Adrenal gland (tissue), 9 donors: ENCODE measurements at regions not wholly inside any gene's neighbourhood (a gene's known extent, or its start where the extent isn't known, plus 50 kb on each side); places are given as distances from the start of the nearest gene placed in this dataset.

ENCODE experiments used
- DNase-seq, 7 donors: peaks; one replicate each; pipeline ENCODE4 v3.0.0-alpha.2; 2019 to 2020
- H3K27ac ChIP-seq, 5 donors: fragments of 200-600 bp; sonication (generic) in 4 of 5; 1 replicate in 3 of 5; 2 replicates in 2 of 5; pipeline versions ENCODE4 v1.5.1 to v1.8.0; 2016 to 2020; ENCODE audit warnings: mild to moderate bottlenecking in 1 of 5
- H3K27me3 ChIP-seq: fragments of 200-600 bp; 2 replicates; pipeline ENCODE4 v1.8.0; 2021
- H3K36me3 ChIP-seq, 2 donors: fragments of 200-600 bp; replicated peaks in 1 of 2; 1 replicate in 1 of 2; 2 replicates in 1 of 2; pipeline versions ENCODE4 v1.5.1 to v1.8.0; 2018 to 2022
- H3K4me1 ChIP-seq, 2 donors: fragments of 200-600 bp; replicated peaks in 1 of 2; 1 replicate in 1 of 2; 2 replicates in 1 of 2; pipeline versions ENCODE4 v1.5.1 to v1.8.0; 2018 to 2021
- H3K4me3 ChIP-seq, 4 donors: fragments of 200-600 bp; sonication (generic) in 3 of 4; one replicate each; pipeline ENCODE4 v1.5.1; 2016 to 2018
- H3K9me3 ChIP-seq, 3 donors: fragments of 200-600 bp; sonication (generic) in 1 of 3; replicated peaks in 1 of 3; 1 replicate in 2 of 3; 2 replicates in 1 of 3; pipeline versions ENCODE4 v1.5.1 to v1.8.0; 2016 to 2021
- POLR2A ChIP-seq, 2 donors: fragments of 450-650 bp; IDR thresholded peaks; one replicate each; pipeline ENCODE4 v1.6.1; 2017; ENCODE audit warnings: antibody characterized with exemption in 2 of 2, mild to moderate bottlenecking in 2 of 2, moderate library complexity in 1 of 2
- WGBS, 4 donors: extraction: QIAGEN DNeasy Blood & Tissue Kit in 2 of 4; methylation state at CpG; one replicate each; pipeline versions ENCODE4 v1.1.5 to v1.1.7; 2013 to 2017; 5-methylcytosine and 5-hydroxymethylcytosine counted together
- intact Hi-C, 2 donors: fragments of 100-400 bp; cut with DNase I; formaldehyde crosslinking; loops; one replicate each; pipeline versions ENCODE4 v1.14.1 to v1.15.0; 2022 to 2023
- TF ChIP-seq, protein P1 (sequence below), 6 experiments: fragments of 450-650 bp in 4 of 6; fragments of 200-600 bp in 2 of 6; sonication (generic) in 1 of 6; IDR thresholded peaks; 1 replicate in 5 of 6; 2 replicates in 1 of 6; pipeline versions ENCODE4 v1.5.1 to v1.8.0; 2016 to 2021; ENCODE audit warnings: antibody characterized with exemption in 6 of 6, mild to moderate bottlenecking in 2 of 6, moderate library complexity in 1 of 6
- donor health status: healthy with polysubstance abuse.
- donor health status: Bipolar disorder and iron deficiency.
- donor health status: DM: yes; HTN: yes; CAD: no.
- donor health status: DM: no; HTN: no; CAD: no.
- donor health status: DM: no; HTN: no; CAD: no.

DNA sequence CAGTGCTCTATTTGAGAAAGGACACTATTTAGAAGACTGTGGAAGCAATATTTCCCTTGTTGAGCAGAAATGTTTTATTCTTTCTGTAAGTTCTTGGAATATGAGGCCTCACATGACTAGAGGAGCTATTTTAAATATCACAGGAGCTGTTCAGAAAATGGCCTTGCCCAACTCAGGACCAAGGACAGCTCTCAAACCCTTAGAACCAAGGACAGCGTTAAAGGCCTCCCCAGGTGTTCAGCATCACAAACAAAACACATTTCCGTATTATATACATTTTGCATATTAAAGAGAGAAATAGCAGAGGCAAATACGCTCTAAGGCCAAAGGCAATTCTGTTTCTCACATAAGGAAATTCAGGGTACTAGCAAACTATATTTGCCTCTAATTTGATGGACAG, 631.4 kb downstream of the CDH26 start:
- TF ChIP-seq POLR2A (IDR thresholded peaks at IDR 0.05), result no peak
- TF ChIP-seq, protein P1, sequence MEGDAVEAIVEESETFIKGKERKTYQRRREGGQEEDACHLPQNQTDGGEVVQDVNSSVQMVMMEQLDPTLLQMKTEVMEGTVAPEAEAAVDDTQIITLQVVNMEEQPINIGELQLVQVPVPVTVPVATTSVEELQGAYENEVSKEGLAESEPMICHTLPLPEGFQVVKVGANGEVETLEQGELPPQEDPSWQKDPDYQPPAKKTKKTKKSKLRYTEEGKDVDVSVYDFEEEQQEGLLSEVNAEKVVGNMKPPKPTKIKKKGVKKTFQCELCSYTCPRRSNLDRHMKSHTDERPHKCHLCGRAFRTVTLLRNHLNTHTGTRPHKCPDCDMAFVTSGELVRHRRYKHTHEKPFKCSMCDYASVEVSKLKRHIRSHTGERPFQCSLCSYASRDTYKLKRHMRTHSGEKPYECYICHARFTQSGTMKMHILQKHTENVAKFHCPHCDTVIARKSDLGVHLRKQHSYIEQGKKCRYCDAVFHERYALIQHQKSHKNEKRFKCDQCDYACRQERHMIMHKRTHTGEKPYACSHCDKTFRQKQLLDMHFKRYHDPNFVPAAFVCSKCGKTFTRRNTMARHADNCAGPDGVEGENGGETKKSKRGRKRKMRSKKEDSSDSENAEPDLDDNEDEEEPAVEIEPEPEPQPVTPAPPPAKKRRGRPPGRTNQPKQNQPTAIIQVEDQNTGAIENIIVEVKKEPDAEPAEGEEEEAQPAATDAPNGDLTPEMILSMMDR (IDR thresholded peaks at IDR 0.05), result no peak
- DNase-seq, result no peak
- no peak overlapping the region for H3K4me3 ChIP-seq
- no peak overlapping the region for H3K27ac ChIP-seq
- intact Hi-C loops, result no loop called here
- no peaks in the 10 kb centered on the region for H3K4me1 ChIP-seq
- H3K36me3 ChIP-seq, result no peaks in the 10 kb centered on the region
- WGBS, 4 donors, result 33 to 44% (median 37%) methylated on average over 3 of the region's 3 CpGs
- no peaks in the 10 kb centered on the region for H3K9me3 ChIP-seq
- H3K27me3 ChIP-seq, result no peaks in the 10 kb centered on the region

DNA sequence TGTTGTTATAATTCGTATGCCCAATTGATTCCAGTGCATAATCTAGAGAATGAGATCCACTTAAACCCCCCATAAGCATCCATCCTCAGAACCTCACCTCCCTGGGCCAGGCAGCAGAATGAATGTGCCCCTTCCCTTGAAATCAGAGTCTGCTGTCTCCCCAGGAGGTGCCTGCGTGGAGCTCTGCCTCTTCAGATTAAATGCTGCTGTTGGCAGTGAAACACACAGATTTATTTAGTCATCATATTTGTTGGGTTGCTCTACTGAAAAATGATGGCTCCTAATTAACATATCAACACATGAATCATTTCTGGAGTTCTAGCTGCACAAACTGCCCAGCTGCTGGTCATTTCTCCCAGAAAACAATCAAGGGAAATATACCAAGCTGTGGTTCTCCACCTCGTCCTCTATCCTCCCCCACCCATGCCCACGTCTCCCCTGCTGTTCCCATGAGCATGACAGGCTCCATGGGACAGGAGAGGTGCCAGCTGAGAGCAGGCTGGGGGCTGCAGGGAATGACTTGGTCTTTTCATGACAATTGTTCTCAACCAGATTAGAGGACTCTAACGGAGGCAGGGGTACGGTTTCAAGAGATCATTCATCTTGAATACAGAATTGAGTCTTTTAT, 633.1 kb downstream of the CDH26 start:
- Histone ChIP-seq H3K27ac (no peak overlapping the region), H3K9me3 (no peaks in the 10 kb centered on the region), H3K36me3 (no peaks in the 10 kb centered on the region), H3K4me1 (no peaks in the 10 kb centered on the region), H3K27me3 (no peaks in the 10 kb centered on the region), H3K4me3 (no peak overlapping the region)
- 59 to 68% (median 64%) methylated on average over 6 of the region's 6 CpGs for WGBS, 4 donors
- TF ChIP-seq, protein P1 (IDR thresholded peaks at IDR 0.05), result no peak
- TF ChIP-seq POLR2A (IDR thresholded peaks at IDR 0.05), result no peak
- no peak for DNase-seq
- intact Hi-C loops, result no loop called here

DNA sequence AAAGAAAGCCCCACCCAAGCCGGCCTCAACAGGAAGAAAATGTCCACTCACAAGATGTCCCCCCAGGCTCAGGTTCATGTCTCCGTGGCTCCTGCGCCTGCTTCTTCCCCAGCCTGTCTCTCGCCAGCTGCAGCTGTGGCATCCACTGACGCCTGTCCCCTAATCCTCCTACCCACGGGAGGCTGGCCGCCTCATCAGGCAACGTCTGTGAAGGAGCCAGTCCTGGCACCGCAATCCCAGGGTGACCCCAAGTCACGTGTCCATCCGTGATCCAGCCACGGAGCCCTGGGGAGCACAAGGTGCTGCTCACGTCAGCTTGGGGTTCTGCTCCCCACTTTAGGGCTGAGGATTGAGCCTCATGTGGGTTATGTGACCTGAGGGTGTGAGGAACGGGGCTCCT, 640.3 kb downstream of the CDH26 start:
- Histone ChIP-seq H3K27me3 (no peaks in the 10 kb centered on the region), H3K4me3 (no peak overlapping the region), H3K36me3 (no peaks in the 10 kb centered on the region), H3K9me3 (no peaks in the 10 kb centered on the region), H3K27ac (no peak overlapping the region), H3K4me1 (no peaks in the 10 kb centered on the region)
- no peak for TF ChIP-seq POLR2A (IDR thresholded peaks at IDR 0.05)
- TF ChIP-seq, protein P1 (IDR thresholded peaks at IDR 0.05), result no peak
- 76 to 83% (median 78%) methylated on average over 11 to 14 of the region's 14 CpGs for WGBS, 4 donors
- intact Hi-C loops, result no loop called here
- DNase-seq, result no peak

DNA sequence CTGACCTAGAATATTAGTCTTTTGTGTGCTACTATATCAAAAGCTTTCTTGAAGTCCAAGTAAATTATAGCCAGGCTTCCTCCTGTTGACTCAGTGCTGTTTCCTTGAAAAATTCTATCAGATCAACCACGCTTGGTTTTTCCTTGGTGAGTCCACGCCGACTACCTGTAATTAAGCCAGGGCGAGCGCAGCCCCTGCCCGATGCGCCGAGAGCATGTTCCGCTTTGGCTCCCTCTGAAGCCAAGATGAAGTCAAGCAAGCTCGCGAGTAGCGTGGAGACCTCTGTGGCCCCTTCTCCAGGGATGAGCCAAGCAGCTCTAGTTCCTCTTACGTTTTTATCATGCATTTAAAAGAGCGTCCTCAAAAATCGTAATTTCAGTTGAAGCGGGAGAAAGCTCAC, 641.2 kb downstream of the CDH26 start:
- intact Hi-C loops, result no loop called here
- 83 to 89% (median 87%) methylated on average over 16 of the region's 16 CpGs for WGBS, 4 donors
- no peaks in the 10 kb centered on the region for H3K27me3 ChIP-seq

More for the DNA sequence above, 641.2 kb downstream of the CDH26 start:
- no peak overlapping the region for H3K27ac ChIP-seq
- H3K4me3 ChIP-seq, result no peak overlapping the region
- H3K36me3 ChIP-seq, result no peaks in the 10 kb centered on the region
- TF ChIP-seq POLR2A (IDR thresholded peaks at IDR 0.05), result no peak
- TF ChIP-seq, protein P1 (IDR thresholded peaks at IDR 0.05), result no peak
- DNase-seq, result no peak
- no peaks in the 10 kb centered on the region for H3K4me1 ChIP-seq
- no peaks in the 10 kb centered on the region for H3K9me3 ChIP-seq
